NCI-H748 (cell line): ENCODE measurements at regions not wholly inside any gene's neighbourhood (a gene's known extent, or its start where the extent isn't known, plus 50 kb on each side); places are given as distances from the start of the nearest gene placed in this dataset.
"Not testable (repeated sequence)": the region's sequence is repeated elsewhere in the genome, so short reads cannot be mapped to it uniquely, and the experiment has no call there.

Source experiments
- DNase-seq: peaks from one replicate; lab custom pipeline; 2025; ENCODE audit not compliant: unreplicated experiment; lab: John Stamatoyannopoulos, UW

DNA sequence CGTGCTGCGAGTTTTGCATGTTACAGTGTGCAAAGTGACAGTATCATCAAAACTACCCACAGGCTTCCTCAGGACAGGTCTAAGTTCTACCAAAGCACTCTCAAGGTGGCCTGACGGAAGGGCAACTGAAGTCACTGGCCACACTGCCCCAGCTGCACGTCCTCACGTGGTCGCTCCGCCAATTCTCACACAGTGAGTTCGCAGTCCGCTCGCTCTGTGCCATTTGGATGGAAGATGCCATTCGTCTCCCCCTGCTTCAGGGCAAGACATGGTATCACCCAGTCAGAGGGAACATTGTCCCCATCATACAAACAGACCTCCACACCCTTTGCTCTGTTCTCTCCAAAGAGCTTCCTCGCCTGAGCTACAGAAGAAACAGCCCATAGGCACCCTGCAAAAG is 109.6 kb upstream of the COBL start:
- DNase-seq, result no peak

GRCh38 chr7:51409934-51410333 is 93.3 kb upstream of the COBL start:
- not testable (repeated sequence) for DNase-seq

DNA sequence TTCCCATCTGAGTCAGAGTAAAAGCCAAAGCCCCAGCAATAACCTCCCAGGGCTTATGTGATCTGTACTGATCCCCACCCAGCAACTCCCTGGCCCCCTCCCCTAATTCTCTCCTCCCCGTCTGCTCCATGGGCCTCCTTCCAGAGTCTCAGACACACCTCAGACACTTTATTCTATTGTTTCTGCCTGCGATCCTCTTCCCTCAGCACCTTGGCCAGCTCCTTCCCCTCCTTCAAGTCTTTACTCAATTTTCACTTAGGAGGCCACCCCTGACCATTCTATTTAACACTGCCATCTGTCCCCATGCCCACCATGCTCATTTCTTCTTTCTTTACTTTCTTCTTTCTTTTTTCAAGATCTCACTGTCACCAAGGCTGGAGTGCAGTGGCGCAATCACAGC is 81.0 kb upstream of the COBL start:
- not testable (repeated sequence) for DNase-seq

DNA sequence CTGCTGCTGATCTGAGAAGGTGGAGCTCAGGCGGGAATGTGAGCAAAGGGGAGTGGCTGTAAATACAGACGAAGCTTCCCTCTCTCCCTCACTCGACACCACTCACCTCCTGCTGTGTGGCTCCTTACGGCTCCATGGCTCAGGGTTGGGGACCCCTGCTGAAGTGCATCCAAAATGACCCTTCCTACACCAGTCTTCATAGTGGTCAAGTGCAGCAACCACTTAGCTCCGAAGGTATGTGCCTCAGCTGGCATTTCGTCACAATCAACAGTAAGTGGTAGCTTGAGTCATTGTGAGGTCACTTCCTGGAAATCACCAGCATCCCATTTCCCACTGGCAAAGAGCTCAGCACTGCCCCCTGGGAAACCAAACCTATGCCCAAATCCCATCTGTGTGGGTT is 76.4 kb upstream of the COBL start:
- peak; percentile 3 for DNase-seq

- not testable (repeated sequence) for DNase-seq
Measured at GRCh38 chr7:51389952-51390351, 73.3 kb upstream of the COBL start.

DNA sequence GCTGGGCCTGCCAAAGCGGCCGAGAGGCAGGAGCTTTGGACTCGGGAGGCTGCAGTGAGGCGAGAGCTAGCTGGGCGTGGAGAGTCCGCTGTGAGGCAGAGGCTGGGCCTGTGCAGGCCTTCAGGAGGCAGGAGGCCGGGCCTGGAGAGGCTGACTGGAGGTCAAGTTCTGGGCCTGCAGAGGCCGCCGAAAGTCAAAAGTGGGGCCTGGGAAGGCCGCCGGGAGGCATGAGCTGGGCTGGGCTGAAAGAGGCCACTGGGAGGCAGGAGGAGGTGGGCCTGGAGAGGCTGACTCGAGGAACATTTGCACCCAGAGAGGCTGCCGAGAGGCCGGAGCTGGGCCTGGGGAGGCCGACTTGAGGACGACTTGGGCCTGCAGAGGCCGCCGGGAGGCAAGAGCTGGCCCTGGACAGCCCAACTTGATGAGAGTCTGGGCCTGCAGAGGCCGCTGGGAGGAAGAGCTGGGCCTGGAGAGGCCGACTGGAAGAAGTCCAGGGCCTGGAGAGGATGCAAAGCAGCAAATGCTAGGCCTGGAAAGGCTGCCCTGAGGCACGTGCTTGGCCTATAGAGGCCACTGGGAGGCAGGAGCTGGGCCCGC is 72.7 kb upstream of the COBL start:
- DNase-seq, result not testable (repeated sequence)

DNA sequence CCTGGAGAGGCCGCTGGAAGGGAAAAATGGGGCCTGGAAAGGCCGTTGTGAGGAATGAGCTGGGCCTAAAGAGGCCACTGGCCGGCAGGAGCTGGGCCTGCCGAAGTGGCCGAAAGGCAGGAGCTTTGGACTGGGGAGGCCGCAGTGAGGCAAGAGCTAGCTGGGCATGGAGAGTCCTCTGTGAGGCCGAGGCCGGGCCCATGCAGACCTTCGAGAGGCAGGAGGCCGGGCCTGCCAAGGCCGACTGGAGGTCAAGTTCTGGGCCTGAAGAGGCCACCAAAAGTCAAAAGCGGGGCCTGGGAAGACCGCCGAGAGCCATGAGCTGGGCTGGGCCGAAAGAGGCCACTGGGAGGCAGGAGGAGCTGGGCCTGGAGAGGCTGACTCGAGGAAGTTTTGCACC is 71.6 kb upstream of the COBL start:
- not testable (repeated sequence) for DNase-seq

GRCh38 chr7:51386806-51387568 is 70.4 kb upstream of the COBL start:
- DNase-seq, result not testable (repeated sequence)

GRCh38 chr7:51386184-51386583 is 69.6 kb upstream of the COBL start:
- DNase-seq, result not testable (repeated sequence)

GRCh38 chr7:51382243-51382642 is 65.6 kb upstream of the COBL start:
- not testable (repeated sequence) for DNase-seq

- peak; percentile 39 for DNase-seq
Measured at GRCh38 chr7:51376420-51377092, 59.9 kb upstream of the COBL start.

GRCh38 chr7:51374936-51375335 is 58.3 kb upstream of the COBL start:
- no peak for DNase-seq

DNA sequence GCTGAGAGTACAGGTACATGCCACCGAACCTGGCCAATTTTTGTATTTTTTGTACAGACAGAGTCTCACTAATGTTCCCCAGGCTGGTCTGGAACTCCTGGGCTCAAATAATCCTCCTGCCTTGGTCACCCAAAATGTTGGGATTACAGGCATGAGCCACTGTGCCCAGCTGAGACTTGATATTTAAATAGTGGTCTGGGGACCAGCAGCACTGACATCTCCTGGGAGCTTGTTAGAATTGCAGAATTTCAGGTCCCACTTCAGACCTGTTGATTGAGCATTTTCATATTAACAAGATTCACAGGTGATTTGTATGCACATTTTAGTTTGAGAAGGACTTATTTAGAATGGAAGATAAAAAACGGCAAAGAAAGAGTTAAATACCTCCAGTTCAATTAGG is 57.0 kb upstream of the COBL start:
- DNase-seq, result peak; percentile 31

GRCh38 chr7:51369746-51370145 is 53.1 kb upstream of the COBL start:
- peak; percentile 52 for DNase-seq

GRCh38 chr7:51369228-51369627 is 52.6 kb upstream of the COBL start:
- peak; percentile 47 for DNase-seq

- DNase-seq, result no peak
Measured at GRCh38 chr7:51368334-51368733, 51.7 kb upstream of the COBL start.

DNA sequence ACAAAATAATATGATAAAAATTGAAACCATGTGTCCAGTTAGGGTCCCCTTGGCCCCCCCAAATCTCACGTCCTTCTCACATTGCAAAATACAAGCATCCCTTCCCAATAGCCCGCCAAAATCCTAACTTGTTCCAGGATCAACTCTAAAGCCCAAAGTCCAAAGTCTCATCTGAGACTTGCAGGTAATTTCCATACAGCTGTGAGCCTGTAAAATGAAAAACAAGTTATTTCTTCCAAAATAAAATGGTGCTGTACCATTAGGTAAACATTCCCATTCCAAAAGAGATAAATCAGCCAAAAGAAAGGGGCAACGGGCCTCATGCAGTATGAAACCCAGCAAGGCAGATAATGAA is 51.0 kb upstream of the COBL start:
- DNase-seq, result no peak

DNA sequence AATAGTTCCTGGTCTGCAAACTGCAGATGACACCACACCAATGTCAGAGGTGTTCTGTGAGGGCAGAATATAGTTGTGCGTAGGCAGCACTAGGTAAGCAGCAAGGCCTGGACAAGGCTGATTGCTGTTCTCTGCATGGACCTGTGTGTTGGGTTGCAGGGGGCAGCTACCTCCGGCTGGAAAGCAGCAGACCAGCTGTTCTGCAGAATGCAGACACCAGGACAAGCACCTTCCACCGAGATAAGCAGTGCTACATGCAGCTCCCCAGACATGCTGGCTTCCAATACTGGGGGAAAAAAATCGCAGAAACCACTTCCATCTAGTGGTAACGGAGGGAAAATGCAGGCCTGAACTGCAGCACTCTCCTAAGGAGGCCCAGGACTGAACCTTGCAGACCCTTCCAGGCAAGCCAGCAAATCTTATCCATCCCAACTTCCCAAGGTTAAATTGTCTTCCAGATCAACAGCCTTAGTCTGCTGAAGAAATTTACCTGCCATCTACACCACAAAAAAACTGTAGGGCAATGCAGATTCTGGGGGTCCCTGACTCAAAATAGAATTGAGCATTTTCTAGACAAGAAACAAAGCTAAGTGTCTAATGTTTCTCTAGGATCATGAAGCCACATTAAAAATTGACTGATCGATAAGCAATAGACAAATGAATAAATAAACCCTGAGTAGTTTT is 50.5 kb upstream of the COBL start:
- peak; percentile 83 for DNase-seq
